GM10266 (cell line): ENCODE measurements at regions not wholly inside any gene's neighbourhood (a gene's known extent, or its start where the extent isn't known, plus 50 kb on each side); places are given as distances from the start of the nearest gene placed in this dataset.

Source experiments
- DNase-seq: peaks from one replicate; pipeline ENCODE4 v3.0.0; 2012; ENCODE audit errors: extremely low spot score
- TF ChIP-seq, protein P1 (sequence below): IDR thresholded peaks from 2 replicates; pipeline ENCODE4 v1.5.1; 2012; ENCODE audit warnings: mild to moderate bottlenecking, low read depth; ENCODE audit not compliant: control insufficient read depth, insufficient read depth; ENCODE audit errors: missing control alignments

DNA sequence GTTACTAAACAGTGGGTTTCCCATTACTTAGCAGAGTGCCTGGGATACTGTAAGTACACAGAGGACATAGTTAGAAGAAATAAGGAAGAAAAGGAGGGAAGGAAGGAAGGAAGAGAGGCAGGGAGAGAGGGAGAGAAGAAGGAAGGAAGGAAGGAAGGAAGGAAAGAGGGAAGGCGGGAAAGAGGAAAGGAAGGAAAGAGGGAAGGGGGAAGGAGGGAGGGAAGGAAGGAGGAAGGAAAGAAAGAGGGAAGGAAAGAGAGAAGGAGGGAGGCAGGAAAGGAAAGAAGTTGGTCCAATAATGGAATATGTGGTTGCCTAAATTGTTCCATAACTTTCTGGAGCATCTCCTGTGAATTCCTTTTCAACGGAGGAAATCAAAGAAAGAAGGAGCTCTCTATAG is 1230.4 kb downstream of the AACS start:
- TF ChIP-seq, protein P1, sequence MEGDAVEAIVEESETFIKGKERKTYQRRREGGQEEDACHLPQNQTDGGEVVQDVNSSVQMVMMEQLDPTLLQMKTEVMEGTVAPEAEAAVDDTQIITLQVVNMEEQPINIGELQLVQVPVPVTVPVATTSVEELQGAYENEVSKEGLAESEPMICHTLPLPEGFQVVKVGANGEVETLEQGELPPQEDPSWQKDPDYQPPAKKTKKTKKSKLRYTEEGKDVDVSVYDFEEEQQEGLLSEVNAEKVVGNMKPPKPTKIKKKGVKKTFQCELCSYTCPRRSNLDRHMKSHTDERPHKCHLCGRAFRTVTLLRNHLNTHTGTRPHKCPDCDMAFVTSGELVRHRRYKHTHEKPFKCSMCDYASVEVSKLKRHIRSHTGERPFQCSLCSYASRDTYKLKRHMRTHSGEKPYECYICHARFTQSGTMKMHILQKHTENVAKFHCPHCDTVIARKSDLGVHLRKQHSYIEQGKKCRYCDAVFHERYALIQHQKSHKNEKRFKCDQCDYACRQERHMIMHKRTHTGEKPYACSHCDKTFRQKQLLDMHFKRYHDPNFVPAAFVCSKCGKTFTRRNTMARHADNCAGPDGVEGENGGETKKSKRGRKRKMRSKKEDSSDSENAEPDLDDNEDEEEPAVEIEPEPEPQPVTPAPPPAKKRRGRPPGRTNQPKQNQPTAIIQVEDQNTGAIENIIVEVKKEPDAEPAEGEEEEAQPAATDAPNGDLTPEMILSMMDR: no peak
- DNase-seq: no peak

DNA sequence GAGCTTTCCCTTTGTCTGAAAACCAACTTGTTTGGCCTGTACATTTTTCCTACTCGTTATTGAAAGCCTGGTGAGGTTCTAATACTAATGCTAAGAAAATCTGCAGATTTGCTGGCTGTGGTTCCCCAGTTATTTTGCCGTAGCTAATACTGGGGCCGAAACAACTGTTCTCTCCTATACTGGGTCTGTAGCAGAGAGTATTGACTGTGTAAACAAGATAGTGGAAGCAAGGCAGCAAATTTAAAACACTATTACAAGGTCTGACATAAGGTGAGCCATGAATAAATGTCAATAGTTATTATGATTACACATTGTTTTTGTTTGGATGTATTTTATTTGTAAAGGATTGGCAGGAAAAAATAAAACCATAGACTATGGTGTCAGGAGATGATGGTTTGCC is 1244.0 kb downstream of the AACS start:
- DNase-seq: no peak
- TF ChIP-seq, protein P1: no peak

DNA sequence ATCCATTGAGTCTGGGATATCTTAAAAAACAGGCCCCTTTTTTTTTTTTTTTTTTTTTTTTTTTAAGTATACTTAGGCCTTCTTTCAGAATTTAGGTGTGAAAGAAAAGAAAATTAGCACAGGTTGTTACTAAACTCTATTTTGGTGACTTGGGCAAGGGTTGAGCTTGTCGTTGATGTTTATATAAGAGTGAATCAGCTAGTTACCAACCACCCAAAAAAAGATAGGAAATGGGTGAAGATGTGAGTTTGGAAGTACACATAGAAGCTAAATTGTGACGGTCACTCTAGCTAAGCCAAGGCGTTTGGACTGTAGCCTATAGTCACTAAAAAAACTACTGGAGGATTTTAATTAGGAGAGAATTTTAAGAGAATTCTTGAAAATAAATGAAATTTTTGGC is 1247.2 kb downstream of the AACS start:
- no peak for DNase-seq
- TF ChIP-seq, protein P1: no peak

DNA sequence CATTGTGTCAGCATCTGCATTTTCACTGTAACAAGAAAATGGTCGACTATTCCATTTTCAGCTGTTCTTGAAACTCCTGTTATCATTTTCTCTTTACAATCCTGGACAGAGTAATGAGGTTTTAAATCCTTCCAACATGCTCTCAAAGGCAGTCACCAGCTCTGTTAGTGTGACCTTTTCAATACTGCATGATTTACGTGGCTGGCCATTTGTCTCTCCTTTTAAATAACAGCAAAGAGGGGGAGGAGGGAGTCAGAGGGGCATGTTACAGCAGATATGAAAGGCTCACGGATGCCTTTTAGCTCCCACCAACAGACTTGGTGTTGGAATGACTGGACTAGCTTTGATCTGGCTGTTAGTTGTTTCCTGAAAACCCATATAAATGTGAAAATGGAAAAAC is 1251.2 kb downstream of the AACS start:
- DNase-seq: no peak
- TF ChIP-seq, protein P1: no peak

DNA sequence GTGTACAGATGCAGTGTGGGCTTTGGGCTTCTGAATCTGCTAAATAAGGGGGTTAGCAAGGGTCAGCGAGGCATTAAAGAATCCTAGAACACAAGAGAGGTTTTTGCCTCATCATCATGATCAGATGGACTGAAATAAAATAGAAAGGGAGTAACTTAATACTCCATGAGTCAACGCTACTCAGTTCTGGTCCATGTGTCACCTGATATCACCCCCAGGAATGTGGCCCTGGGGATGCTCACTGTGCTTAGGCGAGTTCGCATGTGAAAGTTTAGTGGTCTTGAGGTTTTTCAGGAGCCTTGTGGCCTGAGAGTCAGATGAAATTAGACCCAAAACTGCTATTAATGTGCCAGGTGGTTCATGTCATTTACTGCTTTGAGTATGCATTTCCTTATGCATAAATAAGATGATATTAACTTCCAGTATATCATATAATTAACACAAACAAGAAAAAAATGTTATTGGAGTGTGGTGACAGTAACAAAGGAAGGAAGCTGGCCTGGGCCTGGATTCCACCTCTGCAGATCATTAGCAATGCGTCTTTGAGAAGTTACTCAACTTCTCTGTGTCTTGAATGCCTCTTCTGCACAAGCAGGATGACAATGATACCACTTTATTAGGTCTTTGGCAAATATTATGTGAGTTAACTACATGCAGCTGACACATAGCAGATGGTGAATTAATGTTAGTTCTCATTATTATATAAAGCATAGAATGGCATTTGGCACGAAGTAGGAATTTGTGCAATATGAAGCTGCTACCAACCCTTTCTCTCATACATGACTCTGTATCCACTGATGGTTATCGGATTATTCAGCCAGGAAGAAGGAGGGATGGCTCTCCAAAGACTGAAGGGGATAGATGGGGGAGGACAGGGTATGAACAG is 1272.6 kb downstream of the AACS start:
- no peak for DNase-seq
- TF ChIP-seq, protein P1: no peak

DNA sequence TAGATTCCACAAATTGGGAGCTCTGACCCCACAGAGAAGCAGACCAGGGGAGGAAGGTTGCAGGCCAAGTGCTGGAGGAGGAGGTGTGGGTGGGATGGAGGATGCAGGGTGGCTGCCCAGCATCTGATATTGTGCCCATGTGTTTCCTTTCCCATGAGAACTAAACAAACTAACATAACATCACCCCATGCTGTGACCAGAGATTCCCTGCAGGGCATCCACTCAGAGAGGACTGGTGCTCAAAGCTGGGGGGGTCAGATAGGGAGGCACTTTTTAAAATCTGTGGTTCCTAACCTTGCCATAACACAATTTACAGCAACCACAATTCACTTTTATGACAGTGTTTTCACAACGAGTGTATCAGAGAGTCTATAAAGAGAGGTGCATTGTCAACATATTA is 1277.6 kb downstream of the AACS start:
- TF ChIP-seq, protein P1: no peak
- no peak for DNase-seq

DNA sequence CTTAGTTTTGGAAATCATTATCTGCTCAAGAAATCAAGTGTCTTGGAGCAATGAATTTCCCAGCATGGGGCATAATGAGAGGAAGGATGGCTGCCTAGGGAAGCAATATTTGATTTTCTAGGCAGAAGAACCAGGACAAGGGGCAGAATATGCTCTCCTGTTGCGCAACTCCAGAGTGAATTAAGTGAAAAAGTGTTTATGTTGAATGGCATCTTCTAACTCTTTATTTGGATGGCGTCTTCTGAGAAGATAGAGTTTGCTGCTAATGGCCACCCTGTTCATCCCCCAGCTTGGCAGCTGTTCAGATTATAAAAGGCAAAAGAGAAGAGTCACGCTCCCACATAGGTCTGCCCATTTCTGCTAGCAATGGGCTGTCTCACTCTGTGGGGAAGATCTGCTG is 1278.1 kb downstream of the AACS start:
- DNase-seq: no peak
- TF ChIP-seq, protein P1: no peak
